Caco-2 (cell line): ENCODE measurements at regions not wholly inside any gene's neighbourhood (a gene's known extent, or its start where the extent isn't known, plus 50 kb on each side); places are given as distances from the start of the nearest gene placed in this dataset.
"Not testable (repeated sequence)": the region's sequence is repeated elsewhere in the genome, so short reads cannot be mapped to it uniquely, and the experiment has no call there.

Experiments used
- BruUV-seq: library from RNA; stranded (reverse); fragments of 400-500 nt; replicated peaks from 2 replicates; lab custom pipeline; 2021; lab: Mats Ljungman, UMichigan
- CTCF ChIA-PET: fragments of 300-600 bp; sonication (Branson Sonifier 250); formaldehyde crosslinking; loops from one replicate; lab custom pipeline; 2022; ENCODE audit warnings: antibody characterized with exemption; lab: Charles Lee
- POLR2A ChIA-PET: fragments of 300-600 bp; sonication (Branson Sonifier 250); formaldehyde crosslinking; loops from one replicate; lab custom pipeline; 2022; ENCODE audit warnings: antibody characterized with exemption; lab: Charles Lee
- DNase-seq, 2 experiments: peaks; one replicate each; pipeline versions ENCODE4 v3.0.0 to v3.0.0-alpha.2; 2020 to 2022
- H3K27me3 ChIP-seq: replicated peaks from 2 replicates; pipeline ENCODE4 v1.6.0; 2011; ENCODE audit warnings: low read length; ENCODE audit not compliant: control insufficient read depth, insufficient read depth
- H3K36me3 ChIP-seq: 2 replicates; pipeline ENCODE4 v1.5.1; 2011; ENCODE audit warnings: low read length; ENCODE audit not compliant: control insufficient read depth, insufficient read depth
- H3K4me1 ChIP-seq: fragments of 250-450 bp; sonication (Bioruptor Pico); 2 replicates; pipeline ENCODE4 v1.5.1; 2020; ENCODE audit warnings: mild to moderate bottlenecking
- H3K4me3 ChIP-seq: 2 replicates; pipeline ENCODE4 v1.5.1; 2011; ENCODE audit warnings: low read depth, mild to moderate bottlenecking, control low read depth, low read length
- H3K9me3 ChIP-seq: fragments of 250-450 bp; sonication (Bioruptor Pico); 2 replicates; pipeline ENCODE4 v1.5.1; 2020; ENCODE audit warnings: mild to moderate bottlenecking, moderate library complexity
- H3K27ac Mint-ChIP-seq: one replicate; pipeline ENCODE4 v1.8.0; 2022; ENCODE audit warnings: mixed read lengths; ENCODE audit not compliant: unreplicated experiment
- H3K27me3 Mint-ChIP-seq: one replicate; pipeline ENCODE4 v1.8.0; 2022; ENCODE audit warnings: mixed read lengths; ENCODE audit not compliant: insufficient read depth, unreplicated experiment
- H3K36me3 Mint-ChIP-seq: one replicate; pipeline ENCODE4 v1.8.0; 2022; ENCODE audit warnings: mild to moderate bottlenecking, mixed read lengths; ENCODE audit not compliant: insufficient read depth, unreplicated experiment
- H3K4me1 Mint-ChIP-seq: one replicate; pipeline ENCODE4 v1.8.0; 2022; ENCODE audit warnings: low read depth, mixed read lengths; ENCODE audit not compliant: unreplicated experiment
- H3K4me3 Mint-ChIP-seq: one replicate; pipeline ENCODE4 v1.8.0; 2022; ENCODE audit warnings: mild to moderate bottlenecking, moderate library complexity, mixed read lengths; ENCODE audit not compliant: unreplicated experiment
- H3K9me3 Mint-ChIP-seq: one replicate; pipeline ENCODE4 v1.8.0; 2022; ENCODE audit warnings: mixed read lengths; ENCODE audit not compliant: unreplicated experiment
- intact Hi-C: fragments of 100-400 bp; cut with micrococcal nuclease; formaldehyde crosslinking; loops from one replicate; pipeline ENCODE4 v1.10.0; 2022; ENCODE audit not compliant: unreplicated experiment
- TF ChIP-seq, protein P1 (sequence below), 2 experiments: fragments of 200-600 bp in 1 of 2; IDR thresholded peaks; 1 replicate in 1 of 2; 2 replicates in 1 of 2; pipeline versions ENCODE4 v1.5.1 to v1.8.0; 2011 to 2022; ENCODE audit warnings: antibody characterized with exemption in 1 of 2, control low read depth in 1 of 2, inconsistent platforms in 1 of 2, low read depth in 1 of 2, low read length in 1 of 2, mild to moderate bottlenecking in 1 of 2, moderate library complexity in 1 of 2; ENCODE audit not compliant: insufficient read depth in 1 of 2, severe bottlenecking in 1 of 2, unreplicated experiment in 1 of 2

DNA sequence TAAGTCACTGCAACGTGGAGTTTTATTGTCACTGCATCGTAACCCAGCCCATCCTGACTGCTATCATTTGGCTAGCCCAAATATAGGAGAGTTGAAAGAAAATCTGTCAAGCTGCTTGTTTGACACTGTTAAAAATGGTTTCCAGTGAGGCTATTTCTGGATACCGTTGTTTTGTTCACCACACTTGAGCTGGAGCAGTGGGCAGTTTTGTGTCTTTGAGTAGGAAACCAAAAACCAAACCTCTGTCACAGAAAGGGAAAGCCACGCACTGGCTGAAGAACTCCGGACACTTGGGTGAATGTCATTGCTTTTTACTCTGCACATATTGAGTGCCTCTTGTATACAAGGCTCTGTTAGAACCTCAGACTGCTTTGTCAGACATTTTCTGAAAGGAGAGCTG lies 446.4 kb upstream of the CFAP20DC start:
- ChIA-PET POLR2A (no interaction called here), CTCF (no interaction called here)
- H3K9me3 Mint-ChIP-seq, result no peaks in the 10 kb centered on the region
- H3K9me3 ChIP-seq, result no peaks in the 10 kb centered on the region
- TF ChIP-seq, protein P1, sequence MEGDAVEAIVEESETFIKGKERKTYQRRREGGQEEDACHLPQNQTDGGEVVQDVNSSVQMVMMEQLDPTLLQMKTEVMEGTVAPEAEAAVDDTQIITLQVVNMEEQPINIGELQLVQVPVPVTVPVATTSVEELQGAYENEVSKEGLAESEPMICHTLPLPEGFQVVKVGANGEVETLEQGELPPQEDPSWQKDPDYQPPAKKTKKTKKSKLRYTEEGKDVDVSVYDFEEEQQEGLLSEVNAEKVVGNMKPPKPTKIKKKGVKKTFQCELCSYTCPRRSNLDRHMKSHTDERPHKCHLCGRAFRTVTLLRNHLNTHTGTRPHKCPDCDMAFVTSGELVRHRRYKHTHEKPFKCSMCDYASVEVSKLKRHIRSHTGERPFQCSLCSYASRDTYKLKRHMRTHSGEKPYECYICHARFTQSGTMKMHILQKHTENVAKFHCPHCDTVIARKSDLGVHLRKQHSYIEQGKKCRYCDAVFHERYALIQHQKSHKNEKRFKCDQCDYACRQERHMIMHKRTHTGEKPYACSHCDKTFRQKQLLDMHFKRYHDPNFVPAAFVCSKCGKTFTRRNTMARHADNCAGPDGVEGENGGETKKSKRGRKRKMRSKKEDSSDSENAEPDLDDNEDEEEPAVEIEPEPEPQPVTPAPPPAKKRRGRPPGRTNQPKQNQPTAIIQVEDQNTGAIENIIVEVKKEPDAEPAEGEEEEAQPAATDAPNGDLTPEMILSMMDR (IDR thresholded peaks at IDR 0.05; ENCODE audit: insufficient read depth in 1 of 2, low read depth in 1 of 2, low read length in 1 of 2, severe bottlenecking in 1 of 2, unreplicated experiment in 1 of 2), result no peak
- no peak overlapping the region for H3K4me3 Mint-ChIP-seq
- no peaks in the 10 kb centered on the region for H3K4me1 Mint-ChIP-seq
- H3K36me3 ChIP-seq, result no peaks in the 10 kb centered on the region
- intact Hi-C loops, result no loop called here
- no peak for DNase-seq
- H3K36me3 Mint-ChIP-seq, result no peaks in the 10 kb centered on the region
- no peaks in the 10 kb centered on the region for H3K4me1 ChIP-seq
- no peak overlapping the region for H3K27ac Mint-ChIP-seq
- H3K27me3 Mint-ChIP-seq, result peaks cover 14% of the 10 kb centered on the region
- no peaks in the 10 kb centered on the region; the same call in 1 of the 2 replicates for H3K27me3 ChIP-seq
- H3K4me3 ChIP-seq, result no peak overlapping the region
- BruUV-seq, result no TSS peak

DNA sequence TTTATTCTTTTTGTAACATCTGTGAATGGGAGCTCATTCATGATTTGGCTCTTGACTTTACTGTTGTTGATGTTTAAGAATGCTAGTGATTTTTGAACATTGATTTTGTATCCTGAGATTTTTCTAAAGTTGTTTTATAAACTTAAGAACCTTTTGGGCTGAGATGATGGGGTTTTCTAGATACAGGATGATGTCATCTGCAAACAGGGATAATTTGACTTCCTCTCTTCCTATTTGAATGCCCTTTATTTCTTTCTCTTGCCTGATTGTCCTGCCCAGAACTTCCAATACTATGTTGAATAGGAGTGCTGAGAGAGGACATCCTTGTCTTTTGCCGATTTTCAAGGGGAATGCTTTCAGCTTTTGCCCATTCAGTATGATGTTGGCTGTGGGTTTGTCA lies 445.1 kb upstream of the CFAP20DC start:
- H3K27me3 ChIP-seq, DNase-seq, H3K27ac Mint-ChIP-seq, H3K9me3 Mint-ChIP-seq, POLR2A ChIA-PET, CTCF ChIA-PET, H3K4me1 ChIP-seq, H3K9me3 ChIP-seq, BruUV-seq, H3K36me3 ChIP-seq, H3K36me3 Mint-ChIP-seq, H3K4me3 Mint-ChIP-seq, H3K4me3 ChIP-seq, H3K4me1 Mint-ChIP-seq, intact Hi-C loops: not testable (repeated sequence)
- peaks cover 14% of the 10 kb centered on the region for H3K27me3 Mint-ChIP-seq

DNA sequence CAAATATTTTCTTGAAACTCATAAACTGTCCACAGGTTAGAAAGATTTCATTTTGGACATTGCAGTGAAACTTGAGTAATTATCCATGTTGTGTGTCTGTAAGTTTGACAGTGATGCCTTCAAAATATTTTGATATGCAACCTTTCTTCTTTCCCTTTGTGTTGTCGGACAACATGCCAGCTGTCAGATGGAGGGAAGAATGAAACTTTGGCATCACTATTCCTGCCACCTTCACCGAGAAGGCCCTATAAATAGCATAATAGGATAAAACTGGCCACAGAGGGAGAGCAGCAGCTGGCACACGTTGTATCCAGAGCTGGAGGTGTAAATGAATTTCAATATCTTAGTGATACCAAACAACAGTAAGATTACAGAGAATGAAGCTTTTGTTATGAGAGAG lies 436.7 kb upstream of the CFAP20DC start:
- Histone ChIP-seq H3K4me3 (no peak overlapping the region), H3K27me3 (no peaks in the 10 kb centered on the region), H3K9me3 (no peaks in the 10 kb centered on the region), H3K4me1 (no peaks in the 10 kb centered on the region), H3K36me3 (no peaks in the 10 kb centered on the region)
- no peak for DNase-seq
- TF ChIP-seq, protein P1 (IDR thresholded peaks at IDR 0.05; ENCODE audit: insufficient read depth in 1 of 2, low read depth in 1 of 2, low read length in 1 of 2, severe bottlenecking in 1 of 2, unreplicated experiment in 1 of 2), result no peak
- no peaks in the 10 kb centered on the region for H3K36me3 Mint-ChIP-seq
- POLR2A ChIA-PET, result no interaction called here
- intact Hi-C loops, result no loop called here
- no peaks in the 10 kb centered on the region for H3K4me1 Mint-ChIP-seq
- no peak overlapping the region for H3K4me3 Mint-ChIP-seq
- no TSS peak for BruUV-seq
- peaks cover 11% of the 10 kb centered on the region for H3K27me3 Mint-ChIP-seq
- H3K27ac Mint-ChIP-seq, result no peak overlapping the region
- no peaks in the 10 kb centered on the region for H3K9me3 Mint-ChIP-seq
- CTCF ChIA-PET, result no interaction called here

DNA sequence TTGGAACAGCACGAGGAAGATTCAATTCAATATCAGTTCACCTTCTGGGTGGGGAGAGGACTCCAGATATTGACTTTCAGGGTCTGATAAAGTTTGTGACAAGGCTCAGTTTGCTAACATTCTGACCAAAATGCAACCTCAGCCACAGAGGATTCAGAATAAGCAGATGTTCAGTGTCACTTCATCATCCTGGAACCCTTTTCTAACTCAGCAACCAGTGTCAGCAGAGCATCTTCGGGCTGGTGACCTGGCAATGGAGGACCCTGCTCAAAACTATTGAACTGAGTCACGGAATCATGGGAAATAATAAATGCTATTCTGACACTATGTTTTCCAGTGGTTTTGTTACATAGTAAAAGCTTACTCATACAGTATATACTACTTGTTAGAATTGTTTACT lies 433.4 kb upstream of the CFAP20DC start:
- H3K9me3 ChIP-seq, result no peaks in the 10 kb centered on the region
- Mint-ChIP-seq H3K27ac (no peak overlapping the region), H3K27me3 (peaks cover 20% of the 10 kb centered on the region), H3K4me3 (no peak overlapping the region), H3K36me3 (no peaks in the 10 kb centered on the region), H3K4me1 (no peaks in the 10 kb centered on the region), H3K9me3 (no peaks in the 10 kb centered on the region)
- no peak for DNase-seq
- H3K4me1 ChIP-seq, result no peaks in the 10 kb centered on the region
- ChIA-PET CTCF (no interaction called here), POLR2A (no interaction called here)
- no peaks in the 10 kb centered on the region for H3K36me3 ChIP-seq
- TF ChIP-seq, protein P1 (IDR thresholded peaks at IDR 0.05; ENCODE audit: insufficient read depth in 1 of 2, low read depth in 1 of 2, low read length in 1 of 2, severe bottlenecking in 1 of 2, unreplicated experiment in 1 of 2), result no peak
- H3K27me3 ChIP-seq, result no peaks in the 10 kb centered on the region; the same call in 1 of the 2 replicates
- intact Hi-C loops, result no loop called here
- no TSS peak for BruUV-seq
- H3K4me3 ChIP-seq, result no peak overlapping the region
